Naive B cell (primary cell): ENCODE measurements at regions not wholly inside any gene's neighbourhood (a gene's known extent, or its start where the extent isn't known, plus 50 kb on each side); places are given as distances from the start of the nearest gene placed in this dataset.
"Not testable (repeated sequence)": the region's sequence is repeated elsewhere in the genome, so short reads cannot be mapped to it uniquely, and the experiment has no call there.

Source experiments
- ATAC-seq, 2 donors: fragments of 150-1000 bp; cut with Tn5 transposase; 2 replicates each; pipeline ENCODE4 v1.10.0; 2021; ENCODE audit warnings: low read depth in 2 of 2, mild to moderate bottlenecking in 2 of 2, moderate library complexity in 2 of 2
- DNase-seq: peaks from one replicate; pipeline ENCODE4 v3.0.0; 2022
- H3K27ac Mint-ChIP-seq, 6 donors: one replicate each; pipeline ENCODE4 v1.8.0; 2020 to 2022; ENCODE audit warnings: mild to moderate bottlenecking in 6 of 6, mixed read lengths in 6 of 6, moderate library complexity in 5 of 6, inconsistent platforms in 2 of 6
- H3K27me3 Mint-ChIP-seq, 3 donors: one replicate each; pipeline ENCODE4 v1.8.0; 2021 to 2022; ENCODE audit warnings: mixed read lengths in 3 of 3, mild to moderate bottlenecking in 1 of 3
- H3K36me3 Mint-ChIP-seq, 2 donors: one replicate each; pipeline ENCODE4 v1.8.0; 2020 to 2022; ENCODE audit warnings: mixed read lengths in 2 of 2, inconsistent platforms in 1 of 2, mild to moderate bottlenecking in 1 of 2
- H3K4me1 Mint-ChIP-seq, 3 donors: one replicate each; pipeline ENCODE4 v1.8.0; 2020 to 2022; ENCODE audit warnings: mixed read lengths in 3 of 3, inconsistent platforms in 1 of 3, mild to moderate bottlenecking in 1 of 3, moderate library complexity in 1 of 3
- H3K4me3 Mint-ChIP-seq, 8 donors: one replicate each; pipeline ENCODE4 v1.8.0; 2020 to 2022; ENCODE audit warnings: mild to moderate bottlenecking in 8 of 8, mixed read lengths in 8 of 8, moderate library complexity in 8 of 8, inconsistent platforms in 2 of 8
- H3K9me3 Mint-ChIP-seq, 7 donors: one replicate each; pipeline ENCODE4 v1.8.0; 2020 to 2022; ENCODE audit warnings: mixed read lengths in 7 of 7, mild to moderate bottlenecking in 5 of 7, inconsistent platforms in 2 of 7, moderate library complexity in 1 of 7

- ATAC-seq (no peak), DNase-seq (no peak)
- Mint-ChIP-seq H3K36me3 (no peaks in the 10 kb centered on the region), H3K4me3 (no peak overlapping the region), H3K27ac (no peak overlapping the region), H3K4me1 (peaks cover 0 to under 1% (median 0%) of the 10 kb centered on the region in 3 donors), H3K27me3 (peaks cover 15 to 40% (median 22%) of the 10 kb centered on the region in 3 donors), H3K9me3 (peaks cover 0 to 2% (median 0%) of the 10 kb centered on the region in 7 donors)
Measured at GRCh38 chr16:79390481-79391051, 210.0 kb downstream of the MAF start.

DNA sequence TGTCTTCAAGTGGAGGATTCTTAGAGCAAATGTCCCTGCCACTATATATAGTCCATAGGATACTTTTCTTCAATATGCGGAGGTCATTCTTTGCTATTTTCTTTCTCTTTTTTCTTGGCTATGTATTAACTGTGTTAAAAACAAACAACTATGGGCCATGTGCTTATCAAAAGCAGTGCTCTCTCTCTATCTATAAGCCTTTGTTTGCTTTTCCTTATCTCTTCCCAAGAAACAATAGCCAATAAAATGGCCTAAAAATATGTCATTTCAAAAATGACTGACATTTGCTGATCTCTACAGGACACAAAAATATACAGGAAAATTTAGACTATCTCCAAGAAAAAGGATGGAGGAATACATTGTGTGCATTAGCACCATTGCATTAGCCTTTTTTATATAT, 212.1 kb downstream of the MAF start:
- no peaks in the 10 kb centered on the region for H3K36me3 Mint-ChIP-seq
- H3K9me3 Mint-ChIP-seq, result peaks cover 0 to 3% (median 0%) of the 10 kb centered on the region in 7 donors
- H3K4me3 Mint-ChIP-seq, result no peak overlapping the region
- DNase-seq (no peak), ATAC-seq (no peak)
- H3K4me1 Mint-ChIP-seq, result no peaks in the 10 kb centered on the region
- H3K27me3 Mint-ChIP-seq, result peaks cover 15 to 32% (median 20%) of the 10 kb centered on the region in 3 donors
- no peak overlapping the region for H3K27ac Mint-ChIP-seq

- ATAC-seq (no peak), DNase-seq (no peak)
- H3K4me1 Mint-ChIP-seq, result peaks cover 6 to 8% (median 8%) of the 10 kb centered on the region in 3 donors
- peaks cover 15 to 38% (median 17%) of the 10 kb centered on the region in 3 donors for H3K27me3 Mint-ChIP-seq
- H3K9me3 Mint-ChIP-seq, result peaks cover 0 to 3% (median 0%) of the 10 kb centered on the region in 7 donors
- H3K27ac Mint-ChIP-seq, result no peak overlapping the region
- H3K36me3 Mint-ChIP-seq, result no peaks in the 10 kb centered on the region
- no peak overlapping the region for H3K4me3 Mint-ChIP-seq
Measured at GRCh38 chr16:79386299-79386698, 214.2 kb downstream of the MAF start.

- ATAC-seq (no peak), DNase-seq (no peak)
- H3K4me3 Mint-ChIP-seq, result peak overlapping the region in 6 of 8 donors; percentile 9 to 66 (median 58)
- H3K4me1 Mint-ChIP-seq, result peaks cover 10 to 16% (median 15%) of the 10 kb centered on the region in 3 donors
- peaks cover 21 to 33% (median 31%) of the 10 kb centered on the region in 3 donors for H3K27me3 Mint-ChIP-seq
- peak overlapping the region in 1 of 6 donors; percentile 24 for H3K27ac Mint-ChIP-seq
- H3K9me3 Mint-ChIP-seq, result peaks cover 0 to 14% (median 4%) of the 10 kb centered on the region in 7 donors
- H3K36me3 Mint-ChIP-seq, result no peaks in the 10 kb centered on the region
Measured at GRCh38 chr16:79381603-79382042, 218.9 kb downstream of the MAF start.

DNA sequence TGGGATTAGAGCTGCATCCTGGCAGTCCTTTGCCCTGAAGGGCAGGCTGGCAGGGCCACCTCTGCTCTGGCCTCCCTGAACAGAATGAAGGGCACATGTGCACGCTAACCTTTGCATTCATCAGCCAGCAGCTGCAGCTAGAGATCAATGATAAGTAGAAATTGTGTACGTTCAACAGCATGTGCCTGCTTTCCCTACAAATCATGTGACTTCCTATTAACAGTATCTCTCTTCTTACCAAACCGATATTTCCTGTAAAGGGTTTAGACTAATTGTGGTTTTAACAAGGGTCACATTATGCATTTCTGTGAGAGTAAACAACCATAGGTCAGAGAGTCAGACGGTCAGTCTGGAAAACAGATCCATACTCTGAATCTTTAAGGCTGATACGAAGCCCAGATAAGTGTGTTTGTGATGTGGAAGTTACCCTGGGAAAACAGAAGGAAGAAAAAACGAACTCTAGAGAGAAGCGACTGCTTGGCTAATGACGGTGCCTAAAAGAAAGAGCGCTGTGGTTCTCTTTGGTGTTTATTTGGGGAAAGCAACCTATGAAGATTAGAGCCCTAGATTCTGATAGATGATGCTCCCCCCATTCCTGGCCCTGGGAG, 219.4 kb downstream of the MAF start:
- ATAC-seq, result no peak
- H3K9me3 Mint-ChIP-seq, result peaks cover 0 to 14% (median 4%) of the 10 kb centered on the region in 7 donors

DNA sequence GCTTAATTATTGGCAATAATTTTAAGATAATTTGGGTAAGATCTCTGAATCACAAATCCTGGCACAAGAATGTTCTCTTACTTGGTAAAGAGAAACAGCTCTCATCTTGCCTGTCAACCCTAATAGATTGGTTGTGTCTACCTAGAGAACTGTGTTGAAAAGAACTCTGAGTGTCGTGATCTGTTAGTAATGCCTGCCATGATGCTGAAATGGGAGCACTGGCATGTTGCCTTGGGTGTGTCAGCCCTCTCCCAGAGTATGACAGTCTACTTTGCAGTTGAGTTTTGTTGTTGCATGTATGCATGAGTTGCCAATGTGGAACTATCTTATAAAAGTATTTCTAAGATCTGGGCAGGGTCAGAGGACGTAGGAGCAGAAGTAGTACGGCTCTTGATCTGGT, 221.4 kb downstream of the MAF start:
- DNase-seq, result no peak
- Mint-ChIP-seq H3K36me3 (peaks cover 0 to 3% of the 10 kb centered on the region in 2 donors), H3K27me3 (peaks cover 30 to 48% (median 37%) of the 10 kb centered on the region in 3 donors), H3K4me1 (peaks cover 10 to 16% (median 15%) of the 10 kb centered on the region in 3 donors), H3K27ac (no peak overlapping the region), H3K4me3 (no peak overlapping the region), H3K9me3 (peaks cover 0 to 14% (median 5%) of the 10 kb centered on the region in 7 donors)
- no peak for ATAC-seq

More for the DNA sequence above, 219.4 kb downstream of the MAF start:
- peaks cover 21 to 33% (median 31%) of the 10 kb centered on the region in 3 donors for H3K27me3 Mint-ChIP-seq
- H3K27ac Mint-ChIP-seq, result peak overlapping the region in 1 of 6 donors; percentile 24
- DNase-seq, result no peak
- H3K4me1 Mint-ChIP-seq, result peaks cover 10 to 16% (median 15%) of the 10 kb centered on the region in 3 donors
- peak overlapping the region in 6 of 8 donors; percentile 9 to 66 (median 58) for H3K4me3 Mint-ChIP-seq
- no peaks in the 10 kb centered on the region for H3K36me3 Mint-ChIP-seq

GRCh38 chr16:79377082-79377481, 223.5 kb downstream of the MAF start:
- H3K36me3 Mint-ChIP-seq, ATAC-seq, H3K4me3 Mint-ChIP-seq, H3K27ac Mint-ChIP-seq, DNase-seq: not testable (repeated sequence)
- Mint-ChIP-seq H3K9me3 (peaks cover 0 to 14% (median 5%) of the 10 kb centered on the region in 7 donors), H3K27me3 (peaks cover 31 to 39% (median 36%) of the 10 kb centered on the region in 3 donors), H3K4me1 (peaks cover 10 to 16% (median 14%) of the 10 kb centered on the region in 3 donors)

- Mint-ChIP-seq H3K4me3 (no peak overlapping the region), H3K4me1 (no peaks in the 10 kb centered on the region), H3K9me3 (peaks cover 0 to 21% (median 10%) of the 10 kb centered on the region in 7 donors), H3K27me3 (peaks cover 29 to 33% (median 31%) of the 10 kb centered on the region in 3 donors), H3K36me3 (peaks cover 0 to 4% of the 10 kb centered on the region in 2 donors), H3K27ac (no peak overlapping the region)
- ATAC-seq (no peak), DNase-seq (no peak)
Measured at GRCh38 chr16:79375351-79375750, 225.2 kb downstream of the MAF start.

DNA sequence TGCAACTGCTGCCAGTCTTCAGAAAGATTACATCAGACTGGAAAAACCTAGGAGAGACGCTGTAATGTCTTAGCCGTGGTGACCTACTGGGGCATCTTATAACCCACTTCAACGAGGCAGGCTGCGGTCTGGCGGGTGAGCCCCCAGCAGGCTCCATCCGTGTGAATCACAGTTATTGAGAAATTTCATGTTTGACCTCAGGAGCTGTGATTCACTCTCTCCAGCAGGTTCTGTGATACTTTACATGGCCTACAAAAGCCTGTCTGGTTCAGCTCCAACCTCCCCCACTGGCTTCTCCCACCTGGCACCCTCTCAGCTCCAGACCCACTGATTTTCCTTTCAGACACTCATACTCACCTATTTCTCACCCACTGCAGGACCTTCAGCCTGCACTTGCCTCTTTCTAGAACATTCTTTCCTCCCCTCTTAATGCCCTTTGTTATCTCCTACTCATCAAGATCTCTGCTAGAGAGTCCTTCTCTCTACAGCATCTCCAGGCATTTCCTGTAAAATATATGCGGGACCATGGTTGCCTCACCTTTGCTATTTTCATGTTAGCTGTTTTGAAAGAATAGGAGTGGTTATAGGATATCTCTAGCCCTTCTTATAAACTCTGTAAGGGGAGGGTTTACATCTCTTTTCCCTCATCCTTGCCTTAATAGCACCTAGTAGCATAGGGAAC, 227.9 kb downstream of the MAF start:
- H3K36me3 Mint-ChIP-seq, result peaks cover 0 to 4% of the 10 kb centered on the region in 2 donors
- ATAC-seq (no peak), DNase-seq (no peak)
- peaks cover 0 to 13% (median 5%) of the 10 kb centered on the region in 7 donors for H3K9me3 Mint-ChIP-seq
- no peak overlapping the region for H3K27ac Mint-ChIP-seq
- H3K4me3 Mint-ChIP-seq, result no peak overlapping the region
- peaks cover 18 to 26% (median 19%) of the 10 kb centered on the region in 3 donors for H3K27me3 Mint-ChIP-seq
- H3K4me1 Mint-ChIP-seq, result no peaks in the 10 kb centered on the region

DNA sequence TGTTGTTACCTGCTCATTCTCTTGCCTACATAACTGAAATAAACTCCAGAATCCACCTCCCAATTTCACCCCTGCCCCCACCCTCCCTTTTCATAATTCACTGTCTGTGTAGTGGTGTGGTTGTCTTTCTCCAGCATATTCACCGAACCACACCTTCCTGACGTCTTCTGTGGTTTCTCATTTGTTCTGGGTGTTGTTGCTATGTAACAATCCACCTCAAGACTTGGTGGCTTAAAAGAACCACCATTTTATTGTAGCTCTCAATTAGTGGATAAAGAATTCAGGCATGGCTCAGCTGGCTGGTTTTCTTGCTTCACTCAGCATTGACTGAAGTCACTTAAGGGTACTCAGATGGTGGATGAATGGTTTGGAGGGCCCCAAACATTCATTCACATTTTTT, 229.8 kb downstream of the MAF start:
- Mint-ChIP-seq H3K27ac (no peak overlapping the region), H3K36me3 (peaks cover 0 to 4% of the 10 kb centered on the region in 2 donors), H3K27me3 (peaks cover 18 to 26% (median 18%) of the 10 kb centered on the region in 3 donors), H3K4me3 (no peak overlapping the region), H3K9me3 (peaks cover under 1 to 13% (median 5%) of the 10 kb centered on the region in 7 donors), H3K4me1 (no peaks in the 10 kb centered on the region)
- DNase-seq, result no peak
- no peak for ATAC-seq

DNA sequence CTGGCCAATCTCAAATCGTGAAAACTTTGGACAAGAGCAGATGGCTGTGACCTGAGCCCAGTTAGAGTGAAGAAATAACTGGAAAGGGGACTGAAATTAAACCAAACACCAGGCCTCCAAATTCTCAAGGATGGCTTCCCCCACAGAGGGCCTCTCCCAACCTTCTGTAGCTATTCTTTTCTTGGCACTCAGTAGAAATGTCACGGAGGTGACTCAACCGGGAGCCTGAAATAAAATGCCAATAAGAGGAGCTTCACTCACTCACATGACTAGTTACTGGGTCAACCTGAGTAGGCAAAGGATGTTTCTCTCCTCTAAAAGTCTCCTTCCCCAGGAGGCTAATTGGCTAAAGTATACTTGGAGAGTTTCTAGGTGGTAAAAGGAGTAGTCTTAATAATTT, 230.7 kb downstream of the MAF start:
- Mint-ChIP-seq H3K27me3 (peaks cover 13 to 18% (median 17%) of the 10 kb centered on the region in 3 donors), H3K9me3 (peaks cover 0 to 13% (median 10%) of the 10 kb centered on the region in 7 donors), H3K4me1 (no peaks in the 10 kb centered on the region), H3K36me3 (peaks cover 0 to 4% of the 10 kb centered on the region in 2 donors), H3K27ac (no peak overlapping the region), H3K4me3 (no peak overlapping the region)
- DNase-seq (no peak), ATAC-seq (no peak)

DNA sequence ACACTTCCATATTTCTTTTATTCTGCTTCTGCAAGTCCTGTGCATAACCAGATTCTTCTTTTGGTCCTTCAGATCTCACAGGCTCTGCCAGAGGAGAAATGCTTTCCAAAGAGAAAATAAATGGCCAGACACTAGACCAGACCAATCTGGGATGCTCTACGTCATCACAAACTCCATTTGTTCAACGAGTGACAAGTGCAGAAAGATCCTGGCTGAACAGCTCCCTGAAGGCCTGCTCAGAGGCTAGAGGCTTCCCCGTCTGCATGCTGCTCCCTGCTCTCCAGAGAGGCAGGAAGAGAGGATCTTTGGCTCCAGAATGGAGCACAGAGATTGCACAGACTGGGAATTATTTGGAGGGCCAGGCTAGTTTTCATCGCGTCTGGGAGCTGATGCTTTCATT, 232.7 kb downstream of the MAF start:
- no peaks in the 10 kb centered on the region for H3K4me1 Mint-ChIP-seq
- peaks cover 12 to 29% (median 21%) of the 10 kb centered on the region in 3 donors for H3K27me3 Mint-ChIP-seq
- no peak for ATAC-seq
- DNase-seq, result no peak
- peaks cover 2 to 17% (median 10%) of the 10 kb centered on the region in 7 donors for H3K9me3 Mint-ChIP-seq
- no peak overlapping the region for H3K27ac Mint-ChIP-seq
- no peaks in the 10 kb centered on the region for H3K36me3 Mint-ChIP-seq
- H3K4me3 Mint-ChIP-seq, result peak overlapping the region in 1 of 8 donors; percentile 3

- H3K9me3 Mint-ChIP-seq, result peaks cover 2 to 15% (median 10%) of the 10 kb centered on the region in 7 donors
- no peaks in the 10 kb centered on the region for H3K36me3 Mint-ChIP-seq
- no peak overlapping the region for H3K27ac Mint-ChIP-seq
- H3K4me1 Mint-ChIP-seq, result no peaks in the 10 kb centered on the region
- ATAC-seq (no peak), DNase-seq (no peak)
- H3K27me3 Mint-ChIP-seq, result peaks cover 18 to 28% (median 20%) of the 10 kb centered on the region in 3 donors
- H3K4me3 Mint-ChIP-seq, result no peak overlapping the region
Measured at GRCh38 chr16:79366635-79367034, 233.9 kb downstream of the MAF start.
